HG03097 (cell line): ENCODE measurements at regions not wholly inside any gene's neighbourhood (a gene's known extent, or its start where the extent isn't known, plus 50 kb on each side); places are given as distances from the start of the nearest gene placed in this dataset.
"Not testable (repeated sequence)": the region's sequence is repeated elsewhere in the genome, so short reads cannot be mapped to it uniquely, and the experiment has no call there.

Source experiments
- ATAC-seq: cut with Tn5 transposase; IDR thresholded peaks from one replicate; pipeline ENCODE4 v1.9.1; 2021; ENCODE audit not compliant: unreplicated experiment, low FRiP score

DNA sequence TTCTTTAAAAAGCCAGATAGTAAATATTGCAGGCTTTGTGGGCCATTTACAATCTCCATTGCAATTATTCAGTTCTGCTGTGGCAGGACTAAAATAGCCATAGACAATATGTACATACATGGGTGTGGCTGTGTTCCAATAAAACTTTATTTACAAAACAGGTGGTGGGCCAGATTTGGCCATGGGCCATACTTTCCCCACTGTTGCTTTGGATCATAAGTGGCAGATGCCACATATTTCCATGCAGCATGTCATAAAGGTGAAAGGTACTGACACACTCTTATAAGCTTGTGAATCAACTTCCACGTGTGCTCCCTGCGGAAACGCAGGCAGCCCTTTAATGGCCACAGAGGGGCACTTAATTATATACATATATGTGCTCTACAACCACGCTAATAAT, 244.4 kb upstream of the FOXN3 start:
- no peak for ATAC-seq

DNA sequence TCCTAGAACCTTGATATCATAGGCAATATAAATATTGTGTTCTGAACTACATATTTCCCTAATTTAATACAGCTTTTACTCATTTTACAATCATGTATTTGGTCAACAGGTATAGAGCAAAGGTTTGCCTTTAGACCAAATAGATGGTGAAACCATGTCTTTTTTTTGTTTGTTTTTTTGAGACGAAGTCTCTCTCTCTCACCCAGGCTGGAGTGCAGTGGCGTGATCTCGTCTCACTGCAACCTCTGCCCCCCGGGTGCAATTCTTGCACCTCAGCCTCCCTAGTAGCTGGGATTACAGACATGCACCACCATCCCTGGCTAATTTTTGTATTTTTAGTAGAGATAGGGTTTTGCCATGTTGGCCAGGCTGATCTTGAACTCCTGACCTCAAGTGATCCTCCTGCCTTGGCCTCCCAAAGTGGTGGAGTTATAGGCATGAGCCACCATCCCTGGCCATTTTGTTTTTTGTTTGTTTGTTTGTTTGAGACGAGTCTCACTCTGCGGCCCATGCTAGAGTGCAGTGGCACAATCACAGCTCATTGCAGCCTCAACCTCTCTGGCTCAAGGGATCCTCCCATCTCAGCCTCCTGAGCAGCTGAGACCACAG, 243.7 kb upstream of the FOXN3 start:
- ATAC-seq, result not testable (repeated sequence)

DNA sequence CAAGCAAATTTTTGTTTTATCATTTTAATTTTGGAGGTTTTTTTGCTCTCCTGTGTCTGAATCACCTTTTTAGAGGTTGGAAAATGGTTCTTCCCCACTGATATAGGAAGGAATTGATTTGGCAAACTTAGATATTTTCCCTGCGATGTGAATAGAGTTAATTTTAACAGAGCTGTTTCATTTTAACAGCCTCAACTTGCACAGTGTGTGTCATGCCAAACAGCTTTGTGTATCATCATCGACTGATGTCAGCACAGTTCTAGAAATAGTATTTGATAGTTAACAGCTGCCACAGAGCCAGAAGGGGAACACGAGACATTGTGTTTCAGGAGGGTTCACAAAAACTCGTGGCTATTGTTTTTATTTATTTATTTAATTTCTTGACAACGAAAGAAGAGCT, 243.1 kb upstream of the FOXN3 start:
- ATAC-seq, result no peak

DNA sequence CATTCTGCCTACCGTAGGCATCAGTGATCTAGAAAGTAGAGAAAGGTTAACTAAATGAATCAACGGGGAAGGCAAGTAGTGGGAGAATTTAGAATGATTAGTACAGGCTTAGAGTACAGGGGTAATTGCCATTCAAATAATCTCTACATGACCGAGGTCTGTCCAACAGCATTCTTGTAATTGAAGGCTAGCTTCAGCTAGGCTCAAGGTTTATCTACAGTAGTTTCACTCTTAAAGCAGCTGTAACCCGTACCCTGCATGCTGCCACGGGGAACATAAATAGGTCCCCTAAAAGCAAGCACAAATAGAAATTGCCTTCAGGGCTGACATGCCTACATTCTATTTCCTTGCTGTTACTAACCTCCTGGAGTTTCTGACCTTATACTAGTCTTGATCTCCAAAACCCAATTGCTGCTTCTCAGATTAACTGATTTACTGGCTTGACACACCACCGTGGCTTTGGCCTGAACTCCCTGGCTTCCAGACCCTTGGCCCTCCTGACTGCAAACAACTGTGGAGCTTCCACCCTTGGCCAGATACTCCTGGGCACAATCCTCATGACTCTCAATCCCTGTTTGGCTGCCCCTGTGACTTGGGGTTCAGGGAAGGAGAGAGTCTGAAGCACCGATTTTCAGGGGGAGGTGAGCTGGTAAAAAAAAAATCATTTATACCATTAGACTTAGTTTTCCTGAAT, 242.1 kb upstream of the FOXN3 start:
- ATAC-seq, result no peak

DNA sequence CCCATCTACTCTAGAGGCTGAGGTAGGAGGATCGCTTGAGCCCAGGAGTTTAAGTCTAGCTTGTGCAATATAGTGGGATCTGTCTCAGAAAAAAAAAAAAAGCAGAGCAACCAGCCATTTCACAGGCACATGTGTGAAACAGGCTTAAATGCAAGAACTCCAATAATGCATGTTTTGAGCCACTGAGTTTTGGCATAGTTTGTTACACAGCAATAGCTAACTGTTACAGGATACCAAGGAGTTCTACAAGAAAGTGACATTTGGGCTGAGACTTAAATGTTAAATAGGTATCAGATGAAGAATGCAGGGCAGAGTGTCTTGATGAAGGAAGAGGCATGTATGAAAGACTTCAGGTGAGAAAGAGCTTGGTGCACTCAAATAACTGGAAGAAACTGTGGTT, 240.0 kb upstream of the FOXN3 start:
- no peak for ATAC-seq

DNA sequence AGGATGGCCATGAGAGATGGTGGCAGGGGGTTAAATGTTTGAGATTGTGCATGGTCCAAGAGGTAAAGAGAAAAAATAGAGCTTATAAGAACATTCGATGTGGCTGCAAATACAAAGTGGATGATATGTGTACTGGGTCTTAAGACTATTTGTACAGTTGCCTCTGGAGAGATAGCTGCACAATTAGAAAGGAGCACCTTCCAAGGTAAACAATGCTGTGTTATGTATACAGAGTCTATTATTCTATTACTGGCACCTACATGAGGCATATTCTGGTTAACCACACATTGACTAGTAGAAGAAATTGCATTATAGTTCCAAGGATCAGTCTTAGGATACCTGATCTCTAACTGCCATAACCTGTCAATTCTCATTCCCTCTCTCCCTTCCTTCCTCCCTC, 238.0 kb upstream of the FOXN3 start:
- no peak for ATAC-seq

DNA sequence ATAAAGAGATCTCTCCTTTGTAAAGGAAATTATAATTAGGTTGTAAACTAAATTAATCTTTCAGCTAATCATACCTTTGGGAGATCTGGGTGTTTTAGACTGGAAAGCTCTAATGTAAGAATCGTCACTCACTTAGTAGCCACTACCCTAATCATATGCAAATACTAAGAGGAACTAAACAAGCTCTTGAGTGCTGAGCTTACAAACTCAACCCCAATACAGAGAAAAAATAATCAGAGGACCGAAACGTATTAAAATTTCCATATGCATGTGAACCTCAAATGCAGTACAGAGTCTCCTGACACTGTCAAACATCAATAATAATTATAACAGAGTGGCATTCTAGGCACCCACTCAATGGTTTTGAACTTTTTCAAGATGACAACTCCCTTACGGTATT, 235.3 kb upstream of the FOXN3 start:
- ATAC-seq, result no peak

DNA sequence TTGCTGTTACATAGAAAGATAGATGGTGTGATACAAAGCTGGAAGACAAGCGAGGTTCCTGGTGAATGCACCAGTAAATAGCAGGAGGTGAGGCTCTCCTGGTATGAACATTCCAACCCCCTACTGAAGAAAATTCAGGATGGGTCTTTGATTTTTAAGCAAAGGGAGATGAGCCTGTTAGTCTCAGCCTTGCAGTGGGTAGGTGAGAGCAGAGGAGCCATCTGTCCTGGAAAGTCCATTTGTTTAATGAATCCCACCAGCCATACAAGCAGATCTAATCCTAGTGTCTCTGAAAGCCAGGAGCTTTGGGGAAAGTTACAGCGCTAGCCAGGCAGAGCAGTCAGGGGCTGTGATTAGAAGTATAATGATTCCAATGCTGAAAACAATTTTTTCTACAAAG, 234.8 kb upstream of the FOXN3 start:
- no peak for ATAC-seq

DNA sequence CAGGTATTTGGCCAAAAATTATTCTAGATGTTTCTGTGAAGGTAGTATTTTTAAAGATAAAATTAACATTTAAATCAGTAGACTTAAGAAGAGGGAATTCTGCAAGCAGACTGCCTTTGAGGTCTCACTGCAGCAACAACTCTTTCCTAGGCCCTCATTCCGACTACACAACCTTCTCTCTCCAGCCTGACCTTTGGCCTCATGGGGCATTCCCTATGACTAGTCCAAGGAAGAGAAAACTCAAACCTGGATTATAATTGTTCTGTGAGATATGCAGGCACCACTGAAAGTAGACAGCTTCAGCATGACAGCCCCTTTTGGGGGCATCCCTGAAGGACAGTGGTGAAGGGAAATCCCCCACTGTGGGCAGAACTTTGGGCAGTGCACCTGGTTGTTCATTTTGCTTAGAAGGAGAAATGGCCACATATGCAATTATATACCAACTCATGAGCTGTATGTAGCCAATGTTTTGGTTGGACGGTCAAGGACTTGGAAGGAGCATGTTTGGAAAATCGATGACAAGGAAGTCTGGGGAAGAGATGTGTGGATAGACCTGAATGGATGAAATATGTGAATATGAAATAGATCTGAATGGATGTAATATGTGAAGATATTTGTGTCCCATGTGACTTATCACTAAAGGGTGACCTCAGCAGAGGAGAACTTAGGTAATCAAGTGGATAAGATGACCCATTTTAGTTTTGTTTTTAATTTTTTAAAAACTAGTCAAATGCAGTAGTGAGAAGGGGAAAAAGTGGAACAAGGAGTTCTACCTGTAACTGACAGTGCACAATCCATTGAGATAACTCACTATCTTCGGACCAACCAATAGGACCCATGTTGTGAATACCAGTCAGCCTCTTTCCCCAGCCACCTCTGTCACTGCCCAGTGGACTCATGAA, 233.3 kb upstream of the FOXN3 start:
- no peak for ATAC-seq

DNA sequence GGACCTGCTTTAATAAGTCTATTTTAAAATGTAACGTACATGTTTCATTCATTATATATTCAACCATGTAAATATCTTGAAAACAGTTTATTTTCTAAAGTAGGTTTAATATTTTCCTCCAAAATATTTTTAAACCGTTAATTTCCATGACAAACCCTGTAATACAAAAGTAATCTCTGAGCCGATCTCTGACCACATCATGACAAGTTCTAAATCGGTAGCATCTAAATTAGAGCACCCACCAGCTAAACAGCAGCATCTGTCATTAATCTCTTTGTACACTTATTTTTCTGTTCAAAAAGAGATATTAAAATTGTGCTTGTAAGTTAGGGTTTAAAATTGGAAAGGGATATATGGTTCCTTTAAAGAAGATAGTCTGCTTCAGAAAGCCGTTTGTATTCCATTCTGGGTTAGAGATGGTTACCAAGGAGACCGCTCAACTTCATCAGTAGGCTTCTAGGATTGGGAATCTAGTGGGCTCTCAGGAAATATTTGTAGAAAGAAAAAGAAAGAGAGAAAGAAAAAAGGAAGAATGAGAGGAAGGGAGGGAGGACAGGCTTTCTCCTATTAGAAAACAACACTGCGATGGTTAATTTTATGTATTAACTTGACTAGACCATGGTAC, 232.5 kb upstream of the FOXN3 start:
- ATAC-seq, result no peak

DNA sequence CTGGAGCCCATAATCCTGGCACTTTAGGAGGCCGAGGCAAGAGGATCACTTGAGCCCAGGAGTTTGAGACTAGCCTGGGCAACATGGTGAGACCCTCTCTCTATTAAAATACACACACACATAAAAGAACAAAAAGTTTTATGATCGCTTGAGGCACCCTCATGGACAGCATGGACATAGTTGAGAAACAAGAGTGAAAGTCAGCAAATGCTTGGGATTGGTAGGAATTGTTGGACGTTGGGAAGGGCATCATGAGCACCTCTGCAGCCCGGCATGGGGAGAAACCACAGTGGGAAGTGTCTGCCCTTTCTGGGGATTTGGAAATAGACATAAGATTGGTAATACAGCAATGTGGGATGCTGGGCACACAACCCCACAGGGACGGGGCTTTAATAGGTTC, 231.9 kb upstream of the FOXN3 start:
- ATAC-seq, result no peak

DNA sequence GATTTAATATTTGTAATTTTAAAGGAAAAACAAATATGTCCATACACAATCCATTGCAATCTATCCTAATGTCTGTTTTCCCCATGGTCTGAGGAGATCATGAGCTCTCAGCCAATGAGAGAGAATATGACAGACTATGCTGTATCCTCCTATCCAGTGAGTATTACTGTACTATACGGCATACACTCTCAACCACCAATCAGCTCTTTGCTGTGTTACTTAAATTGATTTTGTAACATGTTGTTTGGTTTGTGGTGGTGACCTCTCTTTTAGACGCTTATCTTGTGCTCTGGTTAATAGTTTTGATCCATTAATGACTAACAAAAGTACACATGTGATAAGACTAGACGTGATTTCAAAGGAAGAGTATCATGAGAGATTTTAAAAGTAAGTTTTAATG, 231.5 kb upstream of the FOXN3 start:
- no peak for ATAC-seq

DNA sequence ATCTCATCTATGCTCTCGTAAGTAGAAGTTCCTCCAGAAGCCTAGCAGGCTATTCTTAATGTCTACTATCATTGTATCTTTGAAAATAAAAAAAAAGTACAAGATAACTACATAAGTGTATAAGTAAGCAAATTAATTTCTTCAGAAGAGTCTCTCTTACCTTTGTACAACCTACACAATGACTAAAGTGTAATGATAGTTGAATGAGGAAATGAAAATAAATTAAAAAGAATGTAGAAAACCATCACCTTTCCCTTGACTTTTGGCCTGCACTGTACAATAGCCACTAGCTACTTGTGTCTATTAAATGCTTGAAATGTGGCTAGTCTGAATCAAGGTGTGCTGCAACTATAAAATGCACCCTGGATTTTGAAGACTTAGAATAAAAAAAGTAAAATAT, 229.9 kb upstream of the FOXN3 start:
- ATAC-seq, result no peak

DNA sequence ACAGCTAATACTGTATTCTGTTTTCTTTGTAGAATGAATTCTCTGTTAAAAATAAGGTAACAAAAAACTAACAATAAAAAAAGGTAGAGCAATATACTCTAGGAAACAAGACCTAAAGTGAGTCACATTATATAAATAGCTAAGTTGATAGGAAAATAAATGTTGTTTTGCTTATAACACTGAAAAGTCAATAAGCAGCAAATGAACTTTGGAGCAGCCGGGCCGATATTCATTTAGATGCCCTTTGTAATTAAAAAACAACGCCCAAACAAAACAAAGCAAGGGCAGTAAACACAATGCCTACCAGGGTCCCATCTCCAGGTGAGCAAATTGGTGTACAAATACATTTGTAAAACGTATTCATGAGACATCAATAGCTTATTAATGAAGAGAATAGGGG, 227.6 kb upstream of the FOXN3 start:
- ATAC-seq, result no peak

DNA sequence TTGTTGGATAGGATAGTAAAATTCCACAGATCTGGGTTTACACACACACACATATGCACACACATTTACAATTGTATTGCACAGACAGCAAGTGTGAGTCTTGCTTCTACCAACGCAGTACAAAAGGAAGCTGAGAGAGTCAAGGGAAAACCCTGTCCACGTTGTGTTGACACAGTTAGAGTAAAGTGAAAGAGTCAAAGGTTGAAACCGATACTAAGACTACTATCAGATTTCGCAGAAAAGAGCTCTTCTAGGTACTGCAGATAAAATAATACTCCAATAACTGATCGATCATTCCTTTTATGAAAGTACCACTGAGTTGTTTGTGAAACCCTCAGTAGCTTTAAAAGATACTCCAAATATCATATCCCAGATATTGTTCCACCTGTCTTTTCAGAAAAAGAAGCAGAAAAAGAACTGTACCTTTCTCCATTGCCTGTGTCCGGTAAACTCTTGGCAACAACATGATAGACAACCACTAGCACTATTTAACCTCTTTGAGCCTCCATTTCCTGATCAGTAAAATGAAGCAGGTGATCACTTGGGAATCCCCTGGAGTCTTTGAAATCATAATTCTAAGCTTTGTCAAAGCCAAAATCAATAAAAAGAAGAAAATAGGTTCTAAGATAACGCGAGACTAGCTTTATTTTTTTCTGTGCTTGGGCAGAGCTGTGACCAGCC, 224.6 kb upstream of the FOXN3 start:
- ATAC-seq, result peak; percentile 90

DNA sequence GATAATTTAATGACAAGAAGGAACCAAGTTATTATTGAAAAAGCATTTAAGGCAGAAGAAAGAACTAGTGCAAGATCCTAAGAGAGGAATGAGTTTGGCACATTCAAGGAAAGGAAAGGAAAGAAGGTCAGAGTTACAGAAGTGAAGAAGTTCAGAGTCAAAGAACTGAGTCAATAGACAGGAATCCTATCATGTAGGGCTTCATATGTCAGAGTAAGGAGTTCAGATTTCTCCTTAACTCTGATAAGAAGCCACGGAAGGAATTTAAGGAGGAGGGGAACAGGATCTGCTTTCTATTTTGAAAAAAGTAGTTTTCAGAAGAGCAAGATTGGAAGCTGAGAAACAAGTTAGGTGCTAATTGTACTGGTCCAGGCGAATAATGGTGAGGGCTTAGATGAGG, 223.1 kb upstream of the FOXN3 start:
- ATAC-seq, result no peak

DNA sequence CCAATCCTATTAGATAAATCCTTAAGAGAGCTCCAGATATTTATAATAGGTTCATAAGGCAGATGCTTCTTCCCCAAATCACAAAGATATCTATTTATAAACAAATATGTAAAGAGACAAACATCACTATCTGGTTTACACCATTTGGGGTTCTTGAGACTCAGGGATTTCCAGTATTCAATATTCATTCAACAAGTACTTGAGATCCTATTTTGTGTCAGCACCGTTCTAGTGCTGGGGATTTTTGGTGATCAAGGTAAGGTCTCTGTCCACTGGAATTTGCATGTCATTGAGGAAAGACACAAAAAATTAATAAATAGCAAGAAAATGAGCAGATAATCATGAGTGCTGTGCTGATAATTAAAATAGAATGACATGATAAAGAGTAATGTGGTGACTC, 222.7 kb upstream of the FOXN3 start:
- ATAC-seq, result no peak

DNA sequence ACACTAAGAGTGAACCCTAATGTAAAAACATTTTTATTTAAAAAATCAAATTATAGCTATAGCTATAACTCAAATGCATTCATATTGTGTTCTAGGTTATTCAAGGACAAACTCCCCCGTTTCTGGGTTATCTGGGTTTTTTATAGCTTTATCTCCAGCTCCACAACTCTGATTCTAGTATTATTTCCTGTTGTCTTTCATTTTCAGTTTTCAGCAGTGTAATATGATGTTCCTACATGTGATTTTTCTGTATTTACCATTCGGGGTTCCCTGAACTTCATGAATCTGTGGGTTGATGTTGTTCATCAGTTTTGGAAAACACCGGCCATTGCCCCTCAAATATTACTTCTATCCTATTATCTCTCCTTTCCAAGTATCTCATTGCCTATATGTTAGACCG, 221.9 kb upstream of the FOXN3 start:
- no peak for ATAC-seq

DNA sequence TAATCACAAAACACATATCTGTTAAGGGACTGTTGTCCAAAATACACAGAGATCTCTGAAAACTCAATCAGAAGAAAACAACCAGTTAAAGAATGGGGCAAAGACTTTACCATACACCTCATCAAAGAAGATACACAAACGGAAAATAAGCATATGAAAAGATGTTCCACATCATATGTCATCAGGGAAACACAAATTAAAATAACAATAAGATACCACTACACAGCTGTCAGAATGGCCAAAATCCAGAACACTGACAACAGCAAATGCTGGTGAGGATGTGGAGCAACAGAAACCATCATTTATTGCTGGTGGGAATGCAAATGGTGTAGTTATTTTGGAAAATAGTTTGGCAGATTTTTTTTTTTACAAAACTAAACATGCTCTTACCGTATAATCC, 220.5 kb upstream of the FOXN3 start:
- no peak for ATAC-seq

DNA sequence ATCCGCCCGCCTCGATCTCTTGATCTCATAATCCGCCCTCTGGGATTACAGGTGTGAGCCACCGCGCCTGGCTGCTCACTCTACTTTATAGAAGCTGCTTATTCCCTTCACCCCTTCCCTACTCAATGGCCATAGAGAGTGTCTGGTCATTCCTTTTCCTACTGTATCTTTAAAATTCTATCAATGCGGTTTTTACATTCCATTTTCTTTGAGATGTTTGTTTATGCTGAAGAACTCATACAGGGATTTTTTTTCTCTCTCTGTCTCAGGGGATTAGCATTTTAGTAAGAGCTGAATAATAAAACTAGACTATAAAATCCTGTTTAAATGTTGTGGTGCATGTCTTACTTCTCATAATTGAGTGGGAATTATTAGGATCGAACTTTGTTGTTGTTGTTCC, 218.6 kb upstream of the FOXN3 start:
- ATAC-seq, result no peak

DNA sequence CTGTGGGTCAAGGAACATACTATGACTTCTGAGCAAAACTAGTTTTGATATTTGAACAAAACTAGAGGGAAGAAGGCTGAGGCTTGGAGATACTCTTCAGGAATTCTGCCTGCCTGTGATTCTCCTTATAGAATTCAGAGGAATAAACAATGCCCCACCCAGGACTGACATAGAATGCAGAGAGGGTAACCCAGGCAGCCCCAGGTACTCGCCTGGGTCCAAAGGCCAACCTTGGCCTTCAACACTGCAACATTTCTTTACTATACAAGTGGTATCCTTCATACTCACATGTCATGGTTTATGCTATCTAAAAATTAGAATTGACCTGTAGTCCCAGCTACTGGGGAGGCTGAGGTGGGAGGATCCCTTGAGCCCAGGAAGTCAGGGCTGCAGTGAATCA, 217.0 kb upstream of the FOXN3 start:
- no peak for ATAC-seq
